GM18951 (cell line): ENCODE measurements at regions not wholly inside any gene's neighbourhood (a gene's known extent, or its start where the extent isn't known, plus 50 kb on each side); places are given as distances from the start of the nearest gene placed in this dataset.
"Not testable (repeated sequence)": the region's sequence is repeated elsewhere in the genome, so short reads cannot be mapped to it uniquely, and the experiment has no call there.

Source experiments
- POLR2A ChIP-seq: IDR thresholded peaks from 4 replicates; pipeline ENCODE4 v1.6.1; 2011; ENCODE audit warnings: mild to moderate bottlenecking; ENCODE audit not compliant: insufficient read length, insufficient read depth; ENCODE audit errors: extremely low read depth
- in situ Hi-C: fragments of 300-500 bp; cut with MboI; formaldehyde crosslinking; loops from one replicate; pipeline ENCODE4 v1.12.0; 2022; ENCODE audit warnings: low sequenced_read_pairs, mixed read lengths, inconsistent platforms; ENCODE audit not compliant: unreplicated experiment

- in situ Hi-C loops, result no loop called here
- no peak for TF ChIP-seq POLR2A
Observed at GRCh38 chr3:191119415-191120295, 79.4 kb upstream of the OSTN start.

- no peak for TF ChIP-seq POLR2A
- in situ Hi-C loops, result no loop called here
Observed at GRCh38 chr3:191111722-191112121, 87.3 kb upstream of the OSTN start.

- in situ Hi-C loops, result no loop called here
- TF ChIP-seq POLR2A, result no peak
Observed at GRCh38 chr3:191105418-191105817, 93.6 kb upstream of the OSTN start.

GRCh38 chr3:191100516-191100915 lies 98.5 kb upstream of the OSTN start:
- in situ Hi-C loops, result no loop called here

GRCh38 chr3:191094057-191094845 lies 104.8 kb upstream of the OSTN start:
- in situ Hi-C loops, result no loop called here
- TF ChIP-seq POLR2A, result no peak

More at GRCh38 chr3:191100516-191100915, 98.5 kb upstream of the OSTN start:
- TF ChIP-seq POLR2A, result no peak

GRCh38 chr3:191087391-191087790 lies 111.7 kb upstream of the OSTN start:
- in situ Hi-C loops, result no loop called here
- no peak for TF ChIP-seq POLR2A

- in situ Hi-C loops, result no loop called here
Observed at GRCh38 chr3:191085091-191085490, 114.0 kb upstream of the OSTN start.

GRCh38 chr3:191078913-191079312 lies 120.1 kb upstream of the OSTN start:
- in situ Hi-C loops, result not testable (repeated sequence)

More at GRCh38 chr3:191085091-191085490, 114.0 kb upstream of the OSTN start:
- no peak for TF ChIP-seq POLR2A

- in situ Hi-C loops, result no loop called here
Observed at GRCh38 chr3:191076903-191077552, 122.0 kb upstream of the OSTN start.

GRCh38 chr3:191074511-191074910 lies 124.5 kb upstream of the OSTN start:
- no peak for TF ChIP-seq POLR2A
- in situ Hi-C loops, result no loop called here

More at GRCh38 chr3:191076903-191077552, 122.0 kb upstream of the OSTN start:
- TF ChIP-seq POLR2A, result no peak

- in situ Hi-C loops, result no loop called here
- no peak for TF ChIP-seq POLR2A
Observed at GRCh38 chr3:191070762-191071403, 128.2 kb upstream of the OSTN start.

- TF ChIP-seq POLR2A, result no peak
- in situ Hi-C loops, result no loop called here
Observed at GRCh38 chr3:191070201-191070600, 128.8 kb upstream of the OSTN start.
